Epithelial cell of esophagus (primary cell): ENCODE measurements at regions not wholly inside any gene's neighbourhood (a gene's known extent, or its start where the extent isn't known, plus 50 kb on each side); places are given as distances from the start of the nearest gene placed in this dataset.

Experiments
- DNase-seq: peaks from one replicate; pipeline ENCODE4 v3.0.0; 2010; ENCODE audit warnings: low read depth
- H3K4me3 ChIP-seq: 2 replicates; pipeline ENCODE4 v1.5.1; 2011; ENCODE audit warnings: mild to moderate bottlenecking, low read length, control low read depth
- CTCF ChIP-seq: IDR thresholded peaks from 2 replicates; pipeline ENCODE4 v1.5.1; 2011; ENCODE audit warnings: low read depth, mild to moderate bottlenecking, low read length, control low read depth, inconsistent platforms; ENCODE audit not compliant: insufficient read depth; ENCODE audit errors: missing control alignments

GRCh38 chr15:67902579-67903009 is 62.7 kb upstream of the RNU6-1 start:
- H3K4me3 ChIP-seq, result no peak overlapping the region
- TF ChIP-seq CTCF, result no peak
- DNase-seq, result no peak

GRCh38 chr15:67903708-67904107 is 63.9 kb upstream of the RNU6-1 start:
- DNase-seq, result no peak
- no peak for TF ChIP-seq CTCF

GRCh38 chr15:67905628-67906027 is 65.8 kb upstream of the RNU6-1 start:
- DNase-seq, result no peak
- no peak for TF ChIP-seq CTCF
- H3K4me3 ChIP-seq, result no peak overlapping the region

More at GRCh38 chr15:67903708-67904107, 63.9 kb upstream of the RNU6-1 start:
- H3K4me3 ChIP-seq, result no peak overlapping the region

GRCh38 chr15:67906382-67906781 is 66.5 kb upstream of the RNU6-1 start:
- DNase-seq, result no peak
- no peak for TF ChIP-seq CTCF
- no peak overlapping the region for H3K4me3 ChIP-seq

GRCh38 chr15:67907184-67907723 is 67.4 kb upstream of the RNU6-1 start:
- no peak for DNase-seq
- TF ChIP-seq CTCF, result no peak
- no peak overlapping the region for H3K4me3 ChIP-seq

- H3K4me3 ChIP-seq, result no peak overlapping the region
- no peak for DNase-seq
- no peak for TF ChIP-seq CTCF
These were observed 68.9 kb upstream of the RNU6-1 start for GRCh38 chr15:67908756-67909155.

- no peak for DNase-seq
- no peak for TF ChIP-seq CTCF
- H3K4me3 ChIP-seq, result no peak overlapping the region
These were observed 71.9 kb upstream of the RNU6-1 start for GRCh38 chr15:67911727-67912126.
